Astrocyte (in vitro differentiated cells and primary cell): ENCODE measurements at regions not wholly inside any gene's neighbourhood (a gene's known extent, or its start where the extent isn't known, plus 50 kb on each side); places are given as distances from the start of the nearest gene placed in this dataset.

Source experiments
- EZH2 ChIP-seq: IDR thresholded peaks from 2 replicates; pipeline ENCODE4 v1.6.1; 2012; ENCODE audit warnings: mild to moderate bottlenecking, low read length, inconsistent platforms; ENCODE audit not compliant: insufficient read depth
- TF ChIP-seq, protein P1 (sequence below): IDR thresholded peaks from 2 replicates; pipeline ENCODE4 v1.5.1; 2011; ENCODE audit warnings: low read depth, mild to moderate bottlenecking, inconsistent platforms, low read length, moderate library complexity; ENCODE audit not compliant: insufficient read depth

DNA sequence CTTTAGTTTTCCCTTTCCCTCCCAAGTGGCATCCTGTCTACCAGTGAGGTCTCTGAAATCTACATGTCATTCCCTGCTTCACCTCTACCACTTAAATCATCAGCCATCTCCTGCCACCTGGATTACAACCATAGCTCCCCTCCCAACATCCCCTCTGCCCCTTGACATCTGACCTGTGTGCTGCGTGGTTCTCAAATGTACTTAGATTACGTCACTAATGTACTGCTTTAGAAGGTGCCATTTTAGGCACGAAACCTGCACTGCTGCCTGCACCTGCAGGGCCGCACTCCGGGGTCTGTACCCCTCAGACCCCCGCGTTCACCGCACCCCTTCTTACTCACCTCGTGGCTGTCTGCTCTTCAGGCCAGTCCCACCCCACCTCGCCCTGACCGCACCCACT lies 395.1 kb upstream of the MYT1L start:
- TF ChIP-seq, protein P1, sequence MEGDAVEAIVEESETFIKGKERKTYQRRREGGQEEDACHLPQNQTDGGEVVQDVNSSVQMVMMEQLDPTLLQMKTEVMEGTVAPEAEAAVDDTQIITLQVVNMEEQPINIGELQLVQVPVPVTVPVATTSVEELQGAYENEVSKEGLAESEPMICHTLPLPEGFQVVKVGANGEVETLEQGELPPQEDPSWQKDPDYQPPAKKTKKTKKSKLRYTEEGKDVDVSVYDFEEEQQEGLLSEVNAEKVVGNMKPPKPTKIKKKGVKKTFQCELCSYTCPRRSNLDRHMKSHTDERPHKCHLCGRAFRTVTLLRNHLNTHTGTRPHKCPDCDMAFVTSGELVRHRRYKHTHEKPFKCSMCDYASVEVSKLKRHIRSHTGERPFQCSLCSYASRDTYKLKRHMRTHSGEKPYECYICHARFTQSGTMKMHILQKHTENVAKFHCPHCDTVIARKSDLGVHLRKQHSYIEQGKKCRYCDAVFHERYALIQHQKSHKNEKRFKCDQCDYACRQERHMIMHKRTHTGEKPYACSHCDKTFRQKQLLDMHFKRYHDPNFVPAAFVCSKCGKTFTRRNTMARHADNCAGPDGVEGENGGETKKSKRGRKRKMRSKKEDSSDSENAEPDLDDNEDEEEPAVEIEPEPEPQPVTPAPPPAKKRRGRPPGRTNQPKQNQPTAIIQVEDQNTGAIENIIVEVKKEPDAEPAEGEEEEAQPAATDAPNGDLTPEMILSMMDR = no peak
- TF ChIP-seq EZH2 = no peak
